ENCODE measurements at regions not wholly inside any gene's neighbourhood (a gene's known extent, or its start where the extent isn't known, plus 50 kb on each side); places are given as distances from the start of the nearest gene placed in this dataset.

DNA sequence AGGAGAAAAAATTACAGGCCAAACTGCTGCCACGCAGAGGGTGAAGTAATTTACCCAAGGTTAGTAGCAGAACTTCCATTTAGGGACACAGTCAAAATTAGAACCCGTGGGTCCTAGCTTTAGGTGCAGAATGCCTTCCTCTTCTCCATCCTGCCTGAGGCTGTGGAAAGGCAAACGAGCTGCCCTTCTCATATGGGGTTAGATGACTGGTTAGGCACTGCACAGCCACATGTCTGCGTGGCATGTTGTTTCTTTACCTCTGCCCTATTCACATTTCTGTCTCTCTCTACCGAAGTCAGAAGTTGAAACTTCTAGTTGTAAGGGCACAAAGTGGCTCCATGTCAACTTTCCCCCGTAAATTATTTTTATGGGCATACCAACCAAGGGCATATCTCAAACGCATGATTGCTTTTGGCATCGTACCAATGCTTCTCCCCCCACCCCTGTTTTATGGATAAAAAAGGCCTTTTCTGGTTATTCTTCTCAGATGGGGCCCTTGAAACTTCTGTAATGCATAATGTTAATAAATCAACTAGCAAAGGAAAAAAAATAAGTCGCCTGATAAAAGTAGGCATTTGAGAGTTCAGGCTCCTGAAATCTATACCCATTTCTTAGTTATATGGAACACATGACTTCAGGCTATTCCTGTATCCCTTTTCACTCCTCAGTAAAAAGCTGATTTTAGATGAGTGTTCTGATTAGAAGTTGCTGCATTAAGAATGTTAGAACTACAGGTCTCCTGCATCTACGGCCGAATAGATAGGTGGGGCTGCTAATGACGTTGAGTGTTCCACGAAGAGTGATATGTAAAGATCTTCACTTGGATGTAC lies 139.6 kb upstream of the NRIP1 start:
- TF ChIP-seq, protein P1, sequence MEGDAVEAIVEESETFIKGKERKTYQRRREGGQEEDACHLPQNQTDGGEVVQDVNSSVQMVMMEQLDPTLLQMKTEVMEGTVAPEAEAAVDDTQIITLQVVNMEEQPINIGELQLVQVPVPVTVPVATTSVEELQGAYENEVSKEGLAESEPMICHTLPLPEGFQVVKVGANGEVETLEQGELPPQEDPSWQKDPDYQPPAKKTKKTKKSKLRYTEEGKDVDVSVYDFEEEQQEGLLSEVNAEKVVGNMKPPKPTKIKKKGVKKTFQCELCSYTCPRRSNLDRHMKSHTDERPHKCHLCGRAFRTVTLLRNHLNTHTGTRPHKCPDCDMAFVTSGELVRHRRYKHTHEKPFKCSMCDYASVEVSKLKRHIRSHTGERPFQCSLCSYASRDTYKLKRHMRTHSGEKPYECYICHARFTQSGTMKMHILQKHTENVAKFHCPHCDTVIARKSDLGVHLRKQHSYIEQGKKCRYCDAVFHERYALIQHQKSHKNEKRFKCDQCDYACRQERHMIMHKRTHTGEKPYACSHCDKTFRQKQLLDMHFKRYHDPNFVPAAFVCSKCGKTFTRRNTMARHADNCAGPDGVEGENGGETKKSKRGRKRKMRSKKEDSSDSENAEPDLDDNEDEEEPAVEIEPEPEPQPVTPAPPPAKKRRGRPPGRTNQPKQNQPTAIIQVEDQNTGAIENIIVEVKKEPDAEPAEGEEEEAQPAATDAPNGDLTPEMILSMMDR (IDR thresholded peaks at IDR 0.05), result no peak
- TF ChIP-seq POLR2A (IDR thresholded peaks at IDR 0.05) (no peak), POLR2AphosphoS5 (IDR thresholded peaks at IDR 0.05) (no peak), EP300 (IDR thresholded peaks at IDR 0.05) (no peak)
